ENCODE measurements at regions not wholly inside any gene's neighbourhood (a gene's known extent, or its start where the extent isn't known, plus 50 kb on each side); places are given as distances from the start of the nearest gene placed in this dataset.

DNA sequence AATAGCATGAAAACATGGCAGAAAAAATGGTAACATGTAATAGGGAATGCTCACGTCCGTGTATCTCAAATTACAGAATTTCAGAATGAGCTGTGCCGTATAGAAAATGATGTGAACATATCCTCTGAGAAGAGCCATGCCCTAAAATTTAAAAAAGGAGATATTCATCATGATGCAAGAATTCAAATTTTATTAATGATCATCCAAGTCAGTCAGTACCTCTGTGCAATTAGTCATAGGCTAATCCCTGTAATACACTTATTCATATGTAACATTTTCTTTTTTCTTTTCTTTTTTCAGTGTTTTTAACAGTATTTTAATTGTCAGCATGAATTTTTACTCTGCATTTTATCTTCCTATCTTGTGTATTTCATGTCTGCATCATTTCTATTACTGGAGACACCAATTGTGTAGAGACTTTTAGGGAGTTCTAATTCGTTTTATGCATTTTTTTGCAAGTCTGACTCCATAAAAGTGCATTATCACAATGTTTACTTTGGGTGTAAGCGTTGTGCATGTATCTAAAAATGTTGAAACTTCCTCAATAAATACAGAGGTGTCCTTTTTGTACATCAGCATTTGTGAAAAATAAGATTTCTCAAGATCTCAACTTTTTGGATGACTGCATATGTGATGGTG is 1103.7 kb upstream of the CELF2 start:
- TF ChIP-seq ZNF274 (IDR thresholded peaks at IDR 0.05; ENCODE audit: low read depth, low read length) (no peak), SUZ12 (IDR thresholded peaks at IDR 0.05; ENCODE audit: extremely low read depth, insufficient read depth, insufficient read length) (no peak)
